ENCODE measurements at regions not wholly inside any gene's neighbourhood (a gene's known extent, or its start where the extent isn't known, plus 50 kb on each side); places are given as distances from the start of the nearest gene placed in this dataset.

DNA sequence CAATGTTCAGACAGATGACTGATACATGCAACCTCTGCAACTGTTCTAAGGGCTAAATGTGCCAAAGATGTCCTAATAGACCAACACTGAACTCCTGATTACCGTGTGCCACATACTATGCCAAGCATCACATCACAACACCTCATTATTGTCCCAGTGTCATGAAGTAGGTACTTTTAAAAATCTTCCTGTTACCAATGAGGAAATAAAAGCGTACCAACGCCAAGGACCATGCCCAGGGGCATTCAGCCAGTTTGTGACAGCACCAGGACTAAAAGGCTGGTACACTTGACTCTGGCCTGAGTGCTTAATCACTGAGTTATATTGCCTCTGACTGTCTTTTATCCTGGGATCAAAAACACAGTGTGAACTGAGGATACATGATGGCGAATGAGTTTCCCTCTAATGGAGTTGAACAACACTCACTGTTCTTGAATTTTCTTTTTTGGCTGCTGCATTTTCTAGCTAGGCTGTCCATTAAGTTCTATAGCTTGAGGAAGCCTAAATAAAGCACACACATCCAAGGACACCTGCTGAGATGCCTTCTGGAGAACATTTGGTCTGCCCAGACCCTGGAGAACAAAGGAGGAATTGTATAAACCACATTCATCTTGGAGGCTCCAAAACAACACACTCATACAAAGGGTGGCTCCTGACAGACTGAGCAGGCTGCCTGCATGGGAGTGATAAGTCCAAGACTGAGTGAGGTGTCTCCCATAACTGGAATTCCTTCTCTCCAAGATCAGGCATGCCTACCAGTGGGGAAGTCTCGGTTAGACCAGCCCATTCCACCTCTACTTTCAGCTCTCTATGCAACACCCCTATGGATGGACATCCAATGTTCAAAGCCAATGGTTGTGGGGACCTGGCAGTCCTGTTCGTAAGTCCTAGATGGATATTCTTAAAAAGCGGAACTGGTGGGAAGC lies 126.7 kb upstream of the PRICKLE2 start:
- no peak for DNase-seq

DNA sequence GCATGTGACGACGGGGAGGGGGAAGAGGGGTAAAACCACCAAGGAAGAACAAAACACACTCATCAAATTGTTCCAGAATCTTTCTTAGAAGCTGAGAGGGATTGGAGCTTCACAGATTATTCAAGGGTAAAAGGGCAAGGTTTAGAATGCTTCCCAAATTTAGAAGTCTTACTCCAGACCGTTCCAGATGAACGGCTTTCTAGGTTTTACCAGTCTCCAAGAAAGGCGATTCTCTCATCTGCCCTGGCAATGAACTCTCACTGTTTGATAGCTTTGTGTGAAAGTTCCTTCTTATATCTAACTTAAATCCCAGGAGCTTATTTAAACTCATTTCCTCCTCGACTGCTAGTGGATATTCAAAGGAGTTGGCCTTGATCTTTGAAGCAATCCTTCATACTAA lies 124.3 kb upstream of the PRICKLE2 start:
- DNase-seq = no peak

DNA sequence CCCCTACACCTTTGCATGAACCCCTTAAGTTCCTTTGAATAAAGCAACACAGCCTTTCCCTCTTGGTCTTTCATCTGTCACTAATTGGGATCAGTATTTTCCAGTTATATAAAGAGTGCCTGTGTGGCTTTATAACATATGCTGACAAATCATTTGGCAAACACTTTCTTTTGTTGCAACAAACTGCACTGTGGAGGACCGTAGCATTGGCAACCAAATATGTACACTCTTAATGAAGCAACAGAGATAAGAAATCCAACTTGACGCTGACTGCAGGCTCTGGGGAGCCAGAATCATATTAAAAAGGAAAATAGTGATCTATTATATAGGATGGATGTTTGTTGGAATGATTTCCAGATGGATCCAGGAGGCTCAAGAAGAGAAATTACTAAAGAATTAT lies 120.1 kb upstream of the PRICKLE2 start:
- no peak for DNase-seq

DNA sequence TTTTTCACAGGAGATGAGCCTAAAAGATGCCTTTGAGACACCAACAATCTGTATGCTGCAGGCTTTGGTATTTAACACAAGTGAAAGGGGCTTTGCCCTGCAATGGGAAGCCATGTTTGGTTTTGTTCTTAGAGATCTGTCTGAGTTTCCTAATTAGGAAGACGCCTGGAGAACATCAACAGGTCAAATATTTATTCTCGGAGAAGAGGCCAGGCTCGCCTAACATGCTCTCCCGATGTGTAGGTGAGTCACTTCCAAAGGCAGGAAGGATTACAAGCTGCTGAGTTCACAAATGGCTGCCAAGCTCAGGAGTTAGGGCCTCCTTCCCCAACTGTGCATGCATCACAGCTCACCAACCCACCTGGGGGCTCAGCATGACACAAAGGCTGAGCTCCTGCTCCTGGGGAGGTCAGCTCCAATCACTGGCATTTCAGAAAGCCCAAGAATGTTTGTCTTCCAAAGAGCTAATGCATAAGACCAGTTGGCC lies 119.5 kb upstream of the PRICKLE2 start:
- DNase-seq = no peak

DNA sequence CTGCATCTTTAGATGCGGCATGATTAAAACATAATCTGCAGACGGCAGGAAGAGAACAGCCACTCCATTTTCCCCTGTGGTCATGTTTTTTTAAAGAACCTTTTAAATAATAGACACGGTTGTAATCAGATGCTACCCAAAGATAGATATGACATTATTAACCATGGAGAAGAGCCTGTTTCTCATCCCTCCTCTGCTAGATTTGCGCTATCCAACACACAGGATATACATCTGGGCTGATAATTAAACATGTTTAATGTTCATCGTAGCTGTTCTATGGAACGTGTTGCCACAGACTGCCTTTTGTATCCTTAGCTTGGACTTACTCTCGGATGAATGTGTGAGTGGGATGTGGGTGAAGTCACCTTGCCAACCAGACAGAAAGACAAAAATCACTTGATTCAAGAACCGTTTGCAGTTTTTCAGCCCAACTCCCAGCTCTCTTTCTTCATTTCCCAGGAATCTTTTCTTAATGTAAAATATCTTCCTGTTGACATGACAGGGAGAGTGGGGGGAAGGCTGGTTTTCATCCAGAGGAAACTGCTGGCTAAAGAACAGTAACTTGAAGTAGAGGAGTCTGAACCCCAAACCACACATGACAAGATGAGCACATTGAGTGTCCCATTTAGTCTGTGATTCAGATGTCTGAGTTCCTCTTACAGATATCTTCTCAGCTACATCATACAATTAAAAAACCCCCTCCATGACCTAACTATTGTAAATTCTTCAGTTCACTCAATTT lies 118.6 kb upstream of the PRICKLE2 start:
- no peak for DNase-seq

DNA sequence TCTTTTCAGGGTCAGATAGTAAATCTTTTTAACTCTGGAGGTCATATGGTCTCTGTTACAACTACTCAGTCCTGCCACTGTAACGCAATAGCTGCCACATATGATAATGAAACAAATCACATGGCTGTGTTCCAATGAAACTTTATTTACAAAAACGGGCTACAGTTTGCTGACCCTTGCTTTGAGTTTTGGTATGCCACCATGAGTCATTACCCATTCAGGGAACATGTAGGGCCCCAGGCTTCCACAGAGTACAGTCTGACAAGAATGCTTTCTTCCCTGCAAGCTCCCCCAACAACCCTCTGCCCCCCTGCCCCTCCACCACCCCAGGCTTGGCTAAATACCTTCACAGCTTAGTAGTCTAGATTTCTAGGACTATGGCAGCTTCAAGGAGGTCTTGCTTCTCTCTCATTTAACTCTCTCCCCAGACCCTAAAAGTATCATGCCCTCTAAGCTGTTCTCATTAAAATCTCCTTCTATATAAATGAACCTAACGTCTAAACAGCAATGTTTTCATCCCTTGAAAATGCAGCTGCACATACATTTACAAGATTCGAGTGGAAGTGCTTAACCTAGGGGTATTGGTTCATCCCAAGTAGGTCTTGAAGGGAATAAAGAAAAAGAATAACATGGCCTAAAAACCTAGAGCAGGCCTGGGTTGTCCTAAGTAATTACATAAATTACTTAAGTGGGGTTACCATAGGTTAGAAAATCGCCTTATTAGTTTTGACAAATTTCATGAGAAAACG lies 117.8 kb upstream of the PRICKLE2 start:
- DNase-seq = no peak

DNA sequence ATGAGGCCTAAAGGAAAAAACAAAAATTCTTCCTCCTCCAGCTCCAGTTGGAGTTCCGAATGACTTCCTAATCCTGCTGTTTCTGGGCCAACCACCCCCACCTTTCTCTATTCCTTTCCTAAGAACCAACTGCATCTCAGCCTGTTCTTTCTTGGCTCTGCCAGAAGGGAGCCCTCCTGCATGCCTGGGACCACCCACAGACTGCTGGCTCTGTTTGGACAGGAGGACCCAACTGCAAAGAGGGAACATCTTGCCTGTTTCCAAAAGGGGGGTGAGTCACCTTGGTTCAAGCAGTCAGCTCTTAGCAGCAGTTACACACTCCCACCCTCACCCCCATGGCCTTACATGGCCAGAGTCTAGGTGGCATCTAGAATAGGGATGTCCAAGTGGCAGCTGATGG lies 116.0 kb upstream of the PRICKLE2 start:
- DNase-seq = no peak

DNA sequence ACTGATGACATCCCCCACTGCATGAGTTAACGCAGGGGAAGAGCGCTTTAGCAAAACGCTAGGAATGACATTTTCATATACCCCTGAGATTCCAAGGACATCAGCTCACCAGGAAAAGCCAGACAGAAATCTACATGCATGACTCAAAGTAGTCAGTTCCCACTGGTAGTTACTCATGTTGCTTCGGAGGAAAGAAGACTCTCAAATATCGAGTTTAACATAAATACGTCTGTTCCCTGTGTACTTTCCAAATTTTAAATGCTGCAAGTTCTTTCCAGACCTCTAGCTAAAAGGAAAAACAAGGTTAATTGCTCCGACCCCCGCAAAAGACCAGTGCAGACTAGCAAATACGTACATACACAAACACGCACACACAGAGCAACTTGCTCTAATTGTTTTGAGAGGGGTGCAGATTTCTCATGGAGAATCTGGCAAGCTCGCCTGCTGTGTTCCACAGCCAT lies 115.4 kb upstream of the PRICKLE2 start:
- DNase-seq = no peak

DNA sequence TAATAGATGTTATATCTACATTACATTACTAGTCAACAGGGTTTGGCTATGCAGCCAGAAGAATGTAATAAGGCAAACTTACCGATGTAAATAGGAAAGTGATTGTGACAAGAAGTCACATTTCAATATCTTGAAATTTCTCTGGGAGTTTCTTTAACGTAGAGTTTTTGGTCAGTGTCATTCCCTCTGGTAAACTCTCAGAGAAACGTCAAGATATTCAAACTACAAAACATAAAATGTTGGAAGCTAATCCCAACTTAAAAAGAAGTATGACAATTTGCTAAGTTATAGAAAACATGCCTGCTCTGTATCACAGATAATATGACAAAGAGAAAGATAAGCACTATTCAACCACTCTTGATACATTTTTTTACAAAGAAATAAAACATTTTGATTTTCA lies 111.2 kb upstream of the PRICKLE2 start:
- DNase-seq = no peak

DNA sequence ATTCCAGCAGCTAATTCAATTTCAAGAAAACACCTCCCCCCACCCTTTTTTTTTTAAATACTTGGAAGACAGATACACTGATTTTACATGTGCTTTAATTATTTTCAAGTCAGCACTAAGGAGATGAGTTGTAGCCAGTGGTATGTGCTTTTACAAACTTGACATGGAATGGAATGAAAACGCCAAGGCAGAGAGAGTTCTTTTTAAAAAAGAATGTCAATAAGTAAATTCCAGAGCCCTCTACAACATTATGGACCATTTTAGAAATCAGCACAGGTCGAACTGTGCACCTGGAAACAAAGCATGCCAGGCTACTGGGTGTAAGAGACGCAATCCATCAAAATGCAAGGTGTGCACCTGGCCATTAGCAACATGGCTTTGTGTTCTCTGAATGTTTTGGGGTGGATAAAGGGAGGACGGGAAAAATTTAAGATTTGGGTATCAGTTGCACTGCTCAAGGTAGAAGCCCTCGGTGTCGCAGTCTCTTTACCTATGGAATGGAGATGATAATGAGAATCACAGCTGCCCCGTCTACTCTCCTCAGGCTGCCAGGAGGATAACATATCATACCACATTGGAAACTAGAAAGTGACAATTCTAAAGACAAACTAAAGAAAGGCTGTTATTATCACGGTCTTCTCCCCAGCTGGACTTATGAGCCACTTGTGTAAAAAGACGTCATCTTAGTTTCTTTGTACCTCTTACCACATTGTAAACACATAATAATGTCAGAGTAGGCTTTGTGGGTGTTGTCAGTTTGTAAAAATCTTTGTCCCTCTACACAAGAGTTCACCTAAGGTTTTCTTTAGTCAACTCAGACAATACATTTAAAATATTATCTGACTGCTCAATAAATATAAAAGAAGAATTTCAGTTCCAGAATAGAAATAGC lies 107.4 kb upstream of the PRICKLE2 start:
- DNase-seq = no peak

DNA sequence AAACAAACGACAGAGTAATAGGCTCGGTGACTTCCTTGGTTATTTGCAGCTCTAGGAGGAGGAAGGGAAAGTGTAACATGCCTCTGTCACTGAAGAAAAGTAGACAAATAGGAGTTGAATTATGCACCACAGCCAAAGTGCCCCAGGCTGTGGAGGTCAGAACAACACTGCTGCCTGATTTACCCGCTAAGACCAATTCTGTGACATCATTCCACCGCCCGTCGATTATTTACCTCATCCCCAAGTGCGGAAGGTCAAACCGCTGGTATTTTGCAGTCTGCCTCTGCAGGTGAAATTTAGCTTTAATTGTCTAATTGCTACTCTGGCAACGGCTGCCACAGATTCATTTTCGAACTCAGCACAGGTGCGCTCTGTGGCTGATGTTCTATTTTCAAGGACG lies 106.3 kb upstream of the PRICKLE2 start:
- DNase-seq = no peak

DNA sequence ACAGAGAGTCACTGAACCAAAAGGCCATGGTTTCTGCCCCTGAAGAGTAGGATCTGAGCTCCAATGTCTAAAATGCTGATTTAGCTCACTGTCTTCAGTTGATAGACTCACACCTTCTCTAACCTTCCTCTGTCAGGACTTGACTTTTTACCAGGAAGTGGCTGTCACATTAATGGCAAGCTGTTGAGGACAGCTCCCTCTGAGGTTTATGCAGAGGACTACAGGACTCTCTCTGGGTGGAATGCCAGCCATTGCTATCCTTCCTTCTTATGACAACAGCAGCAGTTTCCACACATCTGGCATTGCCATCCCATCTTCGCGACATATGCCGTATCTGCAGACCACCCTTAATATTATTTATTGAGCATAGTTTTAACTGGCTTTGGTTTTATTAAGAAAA lies 103.8 kb upstream of the PRICKLE2 start:
- no peak for DNase-seq

DNA sequence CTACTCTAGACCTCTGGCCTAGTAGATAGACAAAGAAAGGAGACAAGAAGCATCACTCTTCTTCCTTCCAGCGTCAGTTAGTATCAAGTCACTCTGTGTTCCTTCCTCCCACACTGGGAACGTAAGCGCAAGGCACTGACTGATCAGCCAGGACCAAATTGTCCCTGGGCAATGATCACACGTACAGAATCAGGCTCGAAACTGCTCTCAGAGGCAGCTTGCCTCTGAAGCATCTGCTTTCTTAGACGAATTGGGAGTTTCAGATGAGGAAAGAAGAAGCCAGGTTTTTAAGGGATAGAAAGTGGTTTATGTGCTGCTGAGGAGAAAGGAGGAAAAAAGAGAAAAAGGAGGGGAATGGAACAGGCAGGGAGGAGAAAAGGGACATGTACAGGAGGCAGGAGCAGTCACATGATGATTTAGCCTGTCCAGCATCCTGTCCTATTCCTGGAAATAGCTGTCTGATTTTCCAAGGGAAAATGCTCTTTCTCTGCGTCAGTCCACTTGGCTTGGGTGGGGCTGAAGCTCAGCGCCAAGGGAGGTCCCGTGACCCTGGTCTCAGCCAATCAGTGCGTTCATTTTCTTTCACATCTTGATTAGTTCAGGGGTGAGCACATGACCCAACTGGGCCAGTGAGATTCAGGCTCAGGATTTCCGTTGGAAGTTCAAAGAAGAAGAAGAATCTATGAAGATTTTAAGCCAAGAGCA lies 102.0 kb upstream of the PRICKLE2 start:
- DNase-seq = no peak

DNA sequence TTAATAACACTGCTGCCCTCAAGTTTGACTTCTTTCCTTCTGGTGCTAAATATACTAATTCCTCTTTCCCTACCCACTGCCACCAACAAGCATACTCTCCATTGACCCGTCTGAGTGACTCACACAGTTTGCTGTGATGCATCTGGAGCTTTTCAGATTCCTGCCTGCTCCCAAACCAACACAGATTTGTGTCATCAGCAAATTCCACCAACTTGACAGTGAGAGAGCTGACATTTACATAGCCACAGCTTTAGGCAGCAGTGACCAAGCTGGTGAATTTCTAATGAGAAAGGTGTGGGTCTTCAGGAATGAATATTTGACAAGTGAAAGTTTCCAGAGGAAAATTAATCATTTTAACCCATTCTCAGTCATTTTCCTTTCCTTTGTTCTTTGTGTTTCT lies 96.5 kb upstream of the PRICKLE2 start:
- DNase-seq = no peak

DNA sequence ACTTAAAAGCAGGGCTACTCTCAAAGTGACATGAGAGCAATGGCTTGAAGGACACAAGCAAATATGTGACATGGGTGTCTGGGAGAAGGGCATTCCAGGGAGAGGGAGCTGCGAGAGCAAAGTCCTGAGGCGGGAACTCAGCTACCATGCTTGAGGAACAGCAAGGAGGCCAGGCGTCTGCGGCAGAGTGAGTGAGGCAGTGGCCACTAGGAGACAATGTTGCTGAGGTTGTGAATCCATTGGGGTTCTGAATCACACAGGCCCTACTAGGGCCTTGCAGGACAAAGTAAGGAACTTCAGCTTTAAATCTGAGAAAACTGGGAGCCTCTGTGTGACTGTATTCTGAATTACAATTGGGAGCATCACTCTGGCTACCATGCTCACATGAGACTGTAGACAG lies 94.1 kb upstream of the PRICKLE2 start:
- no peak for DNase-seq

DNA sequence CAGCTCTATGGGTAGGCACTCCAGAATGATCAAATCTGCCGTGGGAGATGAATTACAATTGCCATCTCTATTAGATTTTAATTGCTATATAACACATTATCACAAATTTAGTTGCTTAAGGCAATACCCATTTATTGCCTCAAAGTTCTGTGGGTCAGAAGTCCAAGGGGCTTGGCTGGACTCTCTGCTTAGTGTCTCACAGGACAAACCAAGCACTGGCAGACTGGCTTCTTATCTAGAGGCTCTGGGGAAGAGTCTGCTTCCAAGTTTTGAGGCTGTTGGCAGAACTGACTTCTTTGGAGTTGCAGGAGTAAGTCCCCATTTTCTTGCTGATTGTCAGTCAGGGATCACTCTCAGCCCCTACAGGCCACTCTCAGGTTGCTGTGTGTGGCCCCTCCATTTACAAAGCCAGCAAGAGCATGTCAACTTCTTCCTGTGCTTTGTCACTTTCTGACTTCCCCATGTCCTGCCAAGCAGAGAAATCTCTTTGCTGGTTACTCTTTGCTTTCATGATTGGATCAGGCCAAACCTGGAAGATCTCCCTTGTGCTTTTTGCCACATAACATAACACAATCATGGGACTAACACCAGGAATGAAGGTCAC lies 93.5 kb upstream of the PRICKLE2 start:
- no peak for DNase-seq

DNA sequence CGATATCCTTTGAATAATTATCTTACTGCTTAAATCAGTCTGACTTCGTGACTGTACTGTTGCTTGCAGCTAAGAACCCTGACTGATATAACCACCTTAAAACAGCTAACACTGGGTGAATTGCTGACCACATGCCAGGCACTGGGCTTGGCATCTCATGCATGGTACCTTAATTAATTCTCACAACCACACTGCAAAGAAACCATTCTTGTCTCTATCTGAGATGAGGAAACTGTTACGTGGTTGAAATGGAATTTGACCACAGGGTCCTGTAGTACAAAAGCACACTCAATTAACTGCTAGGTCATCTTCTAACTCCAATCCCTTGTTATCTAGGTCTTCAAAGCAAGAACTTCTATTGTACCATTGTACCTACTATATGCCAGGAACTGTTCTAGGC lies 92.7 kb upstream of the PRICKLE2 start:
- DNase-seq = no peak

DNA sequence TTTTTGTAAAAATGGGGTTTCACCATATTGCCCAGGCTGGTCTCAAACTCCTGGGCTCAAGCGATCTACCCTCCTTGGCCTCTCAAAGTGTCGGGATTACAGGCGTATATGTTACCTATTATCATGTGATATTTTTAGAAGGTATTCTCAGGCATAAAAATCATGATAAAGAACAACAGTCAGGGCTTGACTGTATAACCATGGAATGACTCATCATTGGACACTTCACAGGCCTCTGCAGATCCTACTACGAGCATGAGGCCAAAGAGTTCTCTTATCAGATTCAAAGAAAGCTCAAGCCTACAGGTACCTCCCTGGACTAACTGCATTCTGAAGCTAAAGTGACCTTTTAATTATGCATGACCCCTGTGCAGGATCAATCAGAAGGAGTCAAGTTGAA lies 91.7 kb upstream of the PRICKLE2 start:
- DNase-seq = no peak

DNA sequence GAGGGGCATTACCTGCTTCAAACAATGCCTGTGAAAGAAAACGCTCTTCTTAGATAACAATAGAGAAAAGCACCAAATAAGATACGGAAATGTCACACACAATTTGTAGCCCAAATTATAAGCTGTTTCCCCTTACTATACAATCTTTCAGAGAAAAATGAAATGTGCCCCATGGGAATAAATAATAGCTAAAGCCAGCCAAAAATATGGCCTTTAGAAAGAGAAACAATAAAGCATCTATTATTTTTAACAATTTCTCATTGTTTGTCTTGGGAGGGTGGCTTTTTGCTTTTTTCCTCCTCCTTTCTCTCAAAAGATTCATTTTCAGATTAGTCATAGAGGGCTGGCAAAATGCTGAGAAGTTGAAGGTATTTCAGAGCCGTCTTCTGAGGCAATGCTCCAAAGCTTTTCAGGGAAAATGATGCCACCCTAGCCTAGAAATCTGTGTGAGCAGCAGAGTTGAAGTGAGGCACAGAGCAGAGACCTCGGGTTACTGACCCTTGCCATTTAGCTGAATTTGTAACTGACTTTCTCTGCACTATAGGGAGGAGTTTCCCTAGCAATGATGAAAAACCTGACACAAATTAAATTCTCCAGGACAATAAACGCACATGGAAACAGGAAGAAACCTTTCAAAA lies 86.3 kb upstream of the PRICKLE2 start:
- no peak for DNase-seq

DNA sequence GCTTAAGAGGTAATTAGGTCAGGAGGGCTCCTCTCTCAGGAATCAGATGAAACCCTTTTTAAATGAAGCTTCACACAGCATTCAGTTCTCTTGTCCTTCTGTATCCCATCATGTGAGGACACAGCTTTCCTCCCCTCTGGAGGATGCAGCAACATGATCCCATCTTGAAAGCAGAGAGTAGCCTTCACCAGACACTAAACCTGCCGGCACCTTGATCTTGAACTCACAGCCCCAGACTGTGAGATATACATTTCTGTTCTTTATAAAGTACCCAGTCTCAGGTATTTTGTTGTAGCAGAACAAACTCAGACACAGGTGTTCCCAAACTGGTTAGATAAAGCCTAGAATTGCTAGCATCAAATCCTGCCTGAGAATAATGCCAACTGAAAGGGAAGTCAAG lies 83.7 kb upstream of the PRICKLE2 start:
- DNase-seq = no peak

DNA sequence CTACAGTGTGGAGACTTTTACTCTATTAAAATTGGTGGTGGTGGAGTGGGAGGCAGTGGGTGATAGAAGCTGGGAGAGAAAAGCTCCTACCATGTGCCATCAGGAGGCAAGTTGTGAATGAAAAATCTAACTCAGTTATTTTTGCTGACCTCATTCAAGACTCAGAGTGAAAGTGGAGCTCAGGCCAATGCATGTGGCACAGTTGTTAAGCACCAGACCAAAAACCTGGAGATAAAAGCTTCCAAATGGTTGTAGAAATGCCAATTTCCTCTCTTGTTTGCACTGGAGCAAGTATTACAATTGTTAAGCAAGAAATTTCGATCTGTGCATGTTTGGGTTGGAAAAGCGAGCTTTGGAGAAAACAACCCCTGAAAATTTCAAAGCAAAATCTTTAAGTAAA lies 81.5 kb upstream of the PRICKLE2 start:
- no peak for DNase-seq

Measured in activated CD4-positive, alpha-beta T cell treated with anti-CD3 and anti-CD28 coated beads, Interleukin-2, Interleukin-6, amounts not matched to agents 100 ng/mL and 50 ng/mL, durations not matched to agents 16 hours and 8 hours (primary cell).